ENCODE measurements at regions not wholly inside any gene's neighbourhood (a gene's known extent, or its start where the extent isn't known, plus 50 kb on each side); places are given as distances from the start of the nearest gene placed in this dataset.

DNA sequence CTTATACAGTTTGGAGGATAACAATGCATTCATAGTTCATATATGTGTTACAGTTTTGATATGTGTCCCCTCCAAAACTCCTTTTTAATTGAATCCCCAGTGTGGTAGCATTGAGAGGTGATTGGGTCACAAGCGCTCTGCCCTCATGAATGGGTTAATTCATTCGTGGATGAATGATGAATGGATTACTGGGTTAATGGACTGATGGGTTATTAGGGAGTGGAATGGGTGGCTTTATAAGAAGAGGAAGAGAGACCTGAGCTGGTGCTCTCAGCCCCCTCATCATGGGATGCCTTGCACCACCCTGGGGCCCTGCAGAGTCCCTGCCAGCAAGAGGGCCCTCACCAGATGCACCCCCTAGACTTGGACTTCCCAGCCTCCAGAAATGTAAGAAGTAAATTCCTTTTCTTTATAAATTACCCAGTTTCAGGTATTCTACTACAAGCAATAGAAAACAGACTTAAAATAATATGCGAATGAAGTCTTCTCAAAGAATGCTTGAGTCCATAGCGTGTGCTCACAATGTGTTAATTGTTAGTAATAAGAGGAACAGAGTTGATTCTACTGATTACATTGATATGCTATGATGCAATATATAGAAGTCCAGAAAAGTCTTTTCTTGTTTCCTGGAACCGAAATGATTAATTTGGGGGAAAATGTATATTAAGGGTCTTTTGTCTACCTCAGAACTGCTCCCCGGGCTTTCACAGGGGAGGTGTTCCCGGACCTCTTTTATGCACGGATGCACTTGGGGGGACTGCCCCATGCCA, 190.2 kb downstream of the ERCC6L2 start:
- Histone ChIP-seq H4K20me1 (replicated peaks; ENCODE audit: control insufficient read depth, extremely low read depth, insufficient read depth, low read length) (no peaks in the 10 kb centered on the region), H3K27ac (ENCODE audit: insufficient read depth, low read depth, low read length) (no peak overlapping the region), H3K9me3 (replicated peaks; ENCODE audit: control insufficient read depth, insufficient read depth, low read length) (no peaks in the 10 kb centered on the region), H3K79me2 (ENCODE audit: control insufficient read depth, insufficient read depth, low read length) (no peaks in the 10 kb centered on the region), H2AFZ (ENCODE audit: low read depth, low read length) (no peak overlapping the region), H3K9ac (replicated peaks; ENCODE audit: extremely low read depth, insufficient read depth, low read length) (no peak overlapping the region), H3K4me2 (ENCODE audit: insufficient read depth, low read length) (no peak overlapping the region), H3K36me3 (ENCODE audit: control insufficient read depth in 2 of 2, extremely low read depth in 1 of 2, insufficient read depth in 2 of 2, low read length in 2 of 2) (no peaks in the 10 kb centered on the region), H3K27me3 (ENCODE audit: control insufficient read depth in 2 of 2, insufficient read depth in 2 of 2, low read length in 2 of 2) (peaks cover 0 to 3% of the 10 kb centered on the region in 2 experiments), H3K4me3 (replicated peaks in 1 of 3; ENCODE audit: insufficient read depth in 1 of 3, low read depth in 1 of 3, low read length in 3 of 3) (no peak overlapping the region), H3K9me1 (replicated peaks; ENCODE audit: control insufficient read depth, extremely low read depth, insufficient read depth, low read length) (no peaks in the 10 kb centered on the region), H3K4me1 (ENCODE audit: control insufficient read depth, extremely low read depth, insufficient read depth, low read length) (peaks cover 9% of the 10 kb centered on the region)
- intact Hi-C loops (cut with micrococcal nuclease), result no loop called here
- TF ChIP-seq CTCF (IDR thresholded peaks at IDR 0.05; ENCODE audit: extremely low read depth in 1 of 2, insufficient read depth in 1 of 2, low read depth in 1 of 2, low read length in 2 of 2), result no peak
- no peak for TF ChIP-seq MYC (IDR thresholded peaks at IDR 0.05; ENCODE audit: low read depth, low read length)
- no peak for TF ChIP-seq POLR2AphosphoS5 (IDR thresholded peaks at IDR 0.05; ENCODE audit: insufficient read depth, low read depth, low read length)
- no peak for TF ChIP-seq EZH2 (IDR thresholded peaks at IDR 0.05; ENCODE audit: borderline replicate concordance, low read depth, low read length, severe bottlenecking)
- no peak for TF ChIP-seq JUN (IDR thresholded peaks at IDR 0.05; ENCODE audit: borderline replicate concordance, insufficient read depth, insufficient read length, low read depth)
- TF ChIP-seq FOS (IDR thresholded peaks at IDR 0.05; ENCODE audit: borderline replicate concordance, insufficient read depth, low read length), result no peak
- no peak for TF ChIP-seq MAX (IDR thresholded peaks at IDR 0.05; ENCODE audit: insufficient read depth, insufficient read length)
- no peak for TF ChIP-seq GATA2 (IDR thresholded peaks at IDR 0.05; ENCODE audit: insufficient read depth, insufficient read length, low read depth, low read length)
- TF ChIP-seq POLR2A (IDR thresholded peaks at IDR 0.05; ENCODE audit: low read depth, low read length), result no peak
- dilution Hi-C loops (cut with MboI; ENCODE audit: extremely low pct_ligation_motif_present, low sequenced_read_pairs), result no loop called here
- ChIA-PET POLR2A (no interaction called here), CTCF (interaction anchor here (0.9 kb wide), 1 partner anchor 153 kb away, joined by 3 read pairs; no protein-coding TSS in a partner anchor)
- no TSS peak for BruUV-seq (replicated peaks)
- DNase-seq (ENCODE audit: low read depth, low spot score) (no peak), FAIRE-seq (no peak)

All from endothelial cell of umbilical vein (primary cell).